Thyroid gland (tissue), 4 donors: ENCODE measurements at regions not wholly inside any gene's neighbourhood (a gene's known extent, or its start where the extent isn't known, plus 50 kb on each side); places are given as distances from the start of the nearest gene placed in this dataset.
"Not testable (repeated sequence)": the region's sequence is repeated elsewhere in the genome, so short reads cannot be mapped to it uniquely, and the experiment has no call there.

ENCODE experiments used
- DNase-seq, 2 donors: peaks; one replicate each; pipeline ENCODE4 v3.0.0-alpha.2; 2019
- H3K27ac ChIP-seq, 3 donors: fragments of 200-600 bp; sonication (generic); 1 replicate in 2 of 3; 2 replicates in 1 of 3; pipeline ENCODE4 v1.5.1; 2016 to 2019; ENCODE audit warnings: mild to moderate bottlenecking in 1 of 3, moderate library complexity in 1 of 3
- H3K27me3 ChIP-seq: fragments of 200-600 bp; sonication (generic); one replicate; pipeline ENCODE4 v1.5.1; 2019
- H3K36me3 ChIP-seq, 2 donors: fragments of 200-600 bp; sonication (generic); one replicate each; pipeline ENCODE4 v1.5.1; 2016 to 2019
- H3K4me1 ChIP-seq, 2 donors: fragments of 200-600 bp; sonication (generic); one replicate each; pipeline ENCODE4 v1.5.1; 2017 to 2019
- H3K4me3 ChIP-seq, 3 donors: fragments of 200-600 bp; sonication (generic); replicated peaks in 1 of 3; 1 replicate in 2 of 3; 2 replicates in 1 of 3; pipeline ENCODE4 v1.5.1; 2016; ENCODE audit warnings: mild to moderate bottlenecking in 1 of 3
- H3K9me3 ChIP-seq: fragments of 200-600 bp; sonication (generic); one replicate; pipeline ENCODE4 v1.5.1; 2017
- CTCF ChIP-seq, 6 experiments: fragments of 200-600 bp in 3 of 6; fragments of 450-650 bp in 3 of 6; sonication (generic) in 3 of 6; IDR thresholded peaks; one replicate each; pipeline ENCODE4 v1.5.1; 2016 to 2019; ENCODE audit warnings: antibody characterized with exemption in 6 of 6, mild to moderate bottlenecking in 2 of 6, inconsistent platforms in 1 of 6, moderate library complexity in 1 of 6
- POLR2A ChIP-seq, 2 donors: fragments of 450-650 bp; IDR thresholded peaks; one replicate each; pipeline ENCODE4 v1.6.1; 2017; ENCODE audit warnings: antibody characterized with exemption in 2 of 2, mild to moderate bottlenecking in 2 of 2, moderate library complexity in 1 of 2
- WGBS, 2 donors: methylation state at CpG; one replicate each; pipeline ENCODE4 v1.1.5; 2017; 5-methylcytosine and 5-hydroxymethylcytosine counted together
- intact Hi-C: fragments of 100-400 bp; cut with DNase I; formaldehyde crosslinking; loops from one replicate; pipeline ENCODE4 v1.15.1; 2023

GRCh38 chr3:66552846-66553245 lies 52.0 kb upstream of the LRIG1 start:
- DNase-seq: no peak
- Histone ChIP-seq H3K9me3 (no peaks in the 10 kb centered on the region), H3K4me3 (no peak overlapping the region), H3K27me3 (no peaks in the 10 kb centered on the region), H3K4me1 (peaks cover 7 to 12% of the 10 kb centered on the region in 2 donors), H3K36me3 (no peaks in the 10 kb centered on the region), H3K27ac (no peak overlapping the region)
- 91 to 94% methylated on average over 5 of the region's 5 CpGs for WGBS, 2 donors
- intact Hi-C loops: no loop called here
- TF ChIP-seq POLR2A (IDR thresholded peaks at IDR 0.05): no peak
- TF ChIP-seq CTCF (IDR thresholded peaks at IDR 0.05): no peak

GRCh38 chr3:66553441-66554113 lies 52.8 kb upstream of the LRIG1 start:
- DNase-seq: peak; percentile 31 to 37
- H3K4me3 ChIP-seq: no peak overlapping the region
- no peaks in the 10 kb centered on the region for H3K36me3 ChIP-seq
- no peak overlapping the region for H3K27ac ChIP-seq
- no peaks in the 10 kb centered on the region for H3K27me3 ChIP-seq
- 79 to 80% methylated on average over 11 of the region's 11 CpGs for WGBS, 2 donors
- TF ChIP-seq CTCF (IDR thresholded peaks at IDR 0.05) (no peak), POLR2A (IDR thresholded peaks at IDR 0.05) (no peak)
- intact Hi-C loops: no loop called here
- H3K4me1 ChIP-seq: peaks cover 7 to 12% of the 10 kb centered on the region in 2 donors
- no peaks in the 10 kb centered on the region for H3K9me3 ChIP-seq

DNA sequence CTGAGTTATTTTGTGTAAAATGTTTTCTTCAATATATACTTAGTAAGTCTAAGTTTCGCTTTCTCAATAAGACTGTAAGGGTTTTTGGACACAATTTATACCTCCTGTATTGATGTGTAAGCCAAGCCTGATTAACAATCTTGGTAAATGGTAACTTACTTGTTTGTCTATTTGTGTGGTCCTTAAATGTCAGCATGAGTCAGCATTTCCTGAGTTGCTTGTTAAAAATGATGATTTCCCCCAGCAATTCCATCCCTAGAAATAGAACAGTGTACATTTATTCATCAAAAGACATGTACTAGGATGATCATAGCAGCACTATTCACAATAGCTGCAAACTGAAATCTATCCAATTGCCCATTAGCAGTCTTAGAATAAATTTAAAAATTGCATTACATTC lies 53.4 kb upstream of the LRIG1 start:
- H3K27me3 ChIP-seq: no peaks in the 10 kb centered on the region
- no peak for TF ChIP-seq POLR2A (IDR thresholded peaks at IDR 0.05)
- no peak for TF ChIP-seq CTCF (IDR thresholded peaks at IDR 0.05)
- no peaks in the 10 kb centered on the region for H3K9me3 ChIP-seq
- WGBS, 2 donors: 87 to 93% methylated on average over 1 of the region's 1 CpG
- no peak overlapping the region for H3K4me3 ChIP-seq
- H3K36me3 ChIP-seq: no peaks in the 10 kb centered on the region
- H3K27ac ChIP-seq: no peak overlapping the region
- no peak for DNase-seq
- intact Hi-C loops: no loop called here
- H3K4me1 ChIP-seq: peaks cover 7 to 12% of the 10 kb centered on the region in 2 donors

DNA sequence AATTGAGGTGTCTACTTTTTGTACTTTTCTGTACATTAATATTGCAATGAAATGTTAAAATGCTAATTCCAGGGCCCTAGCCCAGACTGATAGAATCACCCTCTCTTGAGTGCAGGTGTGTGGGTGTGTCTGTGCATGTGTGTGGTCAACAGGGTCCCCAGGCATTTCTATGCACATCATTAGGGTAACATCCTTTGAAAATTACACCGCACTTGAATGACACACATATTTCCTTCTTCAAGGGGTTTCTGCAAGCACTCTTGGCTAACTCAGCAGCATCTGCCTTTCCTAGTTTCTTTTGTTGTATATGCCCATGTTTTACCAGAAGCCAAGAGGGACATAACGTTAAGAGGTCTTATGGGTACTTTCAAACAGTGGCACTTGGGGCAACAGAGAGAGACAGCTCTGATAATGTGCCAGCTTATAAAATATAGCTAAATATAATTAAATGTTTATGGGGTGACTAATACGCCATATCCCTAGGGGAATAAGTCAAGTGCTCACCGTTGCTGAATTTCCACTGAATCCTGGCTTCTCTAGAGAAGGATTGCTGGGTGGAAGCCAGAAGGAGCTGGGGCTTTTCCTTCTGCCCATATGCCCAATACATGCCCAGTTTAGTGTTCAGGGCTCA lies 54.5 kb upstream of the LRIG1 start:
- no peak for TF ChIP-seq POLR2A (IDR thresholded peaks at IDR 0.05)
- TF ChIP-seq CTCF (IDR thresholded peaks at IDR 0.05): no peak
- no peaks in the 10 kb centered on the region for H3K9me3 ChIP-seq
- peaks cover 7 to 12% of the 10 kb centered on the region in 2 donors for H3K4me1 ChIP-seq
- no peaks in the 10 kb centered on the region for H3K36me3 ChIP-seq
- DNase-seq: no peak
- H3K4me3 ChIP-seq: no peak overlapping the region
- intact Hi-C loops: no loop called here
- no peaks in the 10 kb centered on the region for H3K27me3 ChIP-seq
- H3K27ac ChIP-seq: no peak overlapping the region
- 60 to 63% methylated on average over 4 of the region's 4 CpGs for WGBS, 2 donors

DNA sequence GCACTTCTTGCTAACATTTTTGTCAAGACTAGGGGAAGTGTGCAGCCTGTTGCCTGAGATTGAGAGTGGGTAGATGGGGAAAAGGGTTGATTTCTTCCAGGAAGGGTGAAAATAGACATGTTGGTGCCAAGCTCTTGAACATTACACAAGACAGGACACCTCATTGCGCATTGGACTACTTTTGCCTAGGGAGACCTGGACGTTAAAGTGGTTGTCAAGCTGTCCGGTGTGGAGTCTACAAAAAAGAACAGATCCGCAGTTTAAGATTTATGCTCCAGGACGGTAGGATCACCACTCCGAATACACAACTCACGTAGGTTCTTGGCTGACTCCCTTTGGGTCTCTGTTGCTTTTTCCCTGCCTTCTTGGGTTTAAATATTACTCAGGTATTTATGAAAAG lies 56.3 kb upstream of the LRIG1 start:
- WGBS, 2 donors: 91 to 94% methylated on average over 7 of the region's 7 CpGs
- no peak for DNase-seq
- H3K27ac ChIP-seq: no peak overlapping the region
- no peak for TF ChIP-seq CTCF (IDR thresholded peaks at IDR 0.05)
- TF ChIP-seq POLR2A (IDR thresholded peaks at IDR 0.05): no peak
- H3K27me3 ChIP-seq: no peaks in the 10 kb centered on the region
- intact Hi-C loops: no loop called here
- H3K4me3 ChIP-seq: no peak overlapping the region
- no peaks in the 10 kb centered on the region for H3K36me3 ChIP-seq
- H3K9me3 ChIP-seq: no peaks in the 10 kb centered on the region
- H3K4me1 ChIP-seq: peaks cover 7 to 12% of the 10 kb centered on the region in 2 donors

DNA sequence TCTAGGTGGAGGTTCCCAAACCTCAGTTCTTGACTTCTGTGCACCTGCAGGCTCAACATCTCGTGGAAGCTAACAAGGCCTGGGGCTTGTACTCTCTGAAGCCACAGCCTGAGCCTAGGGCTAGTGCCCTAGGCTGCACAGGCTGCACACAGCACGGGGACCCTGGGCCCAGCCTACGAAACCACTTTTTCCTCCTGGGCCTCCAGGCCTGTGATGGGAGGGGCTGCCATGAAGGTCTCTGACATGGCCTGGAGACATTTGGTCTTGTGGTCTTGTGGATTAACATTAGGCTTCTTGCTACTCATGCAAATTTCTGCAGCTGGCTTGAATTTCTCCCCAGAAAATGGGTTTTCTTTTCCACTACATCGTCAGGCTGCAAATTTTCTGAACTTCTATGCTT lies 59.1 kb upstream of the LRIG1 start:
- H3K4me1 ChIP-seq, H3K27ac ChIP-seq, H3K36me3 ChIP-seq, H3K27me3 ChIP-seq, intact Hi-C loops, H3K9me3 ChIP-seq, H3K4me3 ChIP-seq, DNase-seq: not testable (repeated sequence)
- WGBS, 2 donors: 90 to 96% methylated on average over 3 to 4 of the region's 4 CpGs
